ENCODE measurements at regions not wholly inside any gene's neighbourhood (a gene's known extent, or its start where the extent isn't known, plus 50 kb on each side); places are given as distances from the start of the nearest gene placed in this dataset.

GRCh38 chr5:84480873-84481637 is 96.4 kb upstream of the EDIL3 start (continued):
- TF ChIP-seq, protein P1, sequence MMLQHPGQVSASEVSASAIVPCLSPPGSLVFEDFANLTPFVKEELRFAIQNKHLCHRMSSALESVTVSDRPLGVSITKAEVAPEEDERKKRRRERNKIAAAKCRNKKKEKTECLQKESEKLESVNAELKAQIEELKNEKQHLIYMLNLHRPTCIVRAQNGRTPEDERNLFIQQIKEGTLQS (IDR thresholded peaks at IDR 0.05; ENCODE audit: borderline replicate concordance, extremely low read depth, low read depth, low read length) = no peak
- no peak for TF ChIP-seq SIN3A (IDR thresholded peaks at IDR 0.05; ENCODE audit: low read depth, low read length)
- no peak for TF ChIP-seq SUZ12 (IDR thresholded peaks at IDR 0.05; ENCODE audit: unreplicated experiment)
- no peak for TF ChIP-seq STAT1 (conservative IDR thresholded peaks at IDR 0.05)
- no peak for TF ChIP-seq CBFB (IDR thresholded peaks at IDR 0.05; ENCODE audit: low read depth)
- no peak for TF ChIP-seq BMI1 (IDR thresholded peaks at IDR 0.05; ENCODE audit: borderline replicate concordance)
- TF ChIP-seq MLLT1 (IDR thresholded peaks at IDR 0.05) = no peak

GRCh38 chr5:84478603-84479002 is 93.9 kb upstream of the EDIL3 start:
- FAIRE-seq = no peak
- SMC1A ChIA-PET (ENCODE audit: uncharacterized antibody, unreplicated experiment) = interaction anchor here (0.6 kb wide), 1 partner anchor 72 kb away, joined by 3 read pairs; no protein-coding TSS in a partner anchor

More at GRCh38 chr5:84478603-84479002, 93.9 kb upstream of the EDIL3 start:
- H3K9ac ChIP-seq (ENCODE audit: control insufficient read depth, insufficient read depth, low read length) = no peak overlapping the region
- ChIA-PET CTCF (no interaction called here), RAD21 (ENCODE audit: unreplicated experiment) (no interaction called here), POLR2A (no interaction called here)
- in situ Hi-C loops (cut with MboI) (no loop called here), intact Hi-C loops (cut with micrococcal nuclease; ENCODE audit: unreplicated experiment) (no loop called here)
- H3K9me3 ChIP-seq (replicated peaks; ENCODE audit: control insufficient read depth, insufficient read depth, low read length) = no peaks in the 10 kb centered on the region
- H3K4me1 ChIP-seq (ENCODE audit: control insufficient read depth, insufficient read depth, low read length) = no peaks in the 10 kb centered on the region
- H3K36me3 ChIP-seq (ENCODE audit: control insufficient read depth in 2 of 2, insufficient read depth in 2 of 2, low read length in 1 of 2) = no peaks in the 10 kb centered on the region
- DNase-seq (ENCODE audit: low read depth, low spot score) = no peak
- TF ChIP-seq HCFC1 (IDR thresholded peaks at IDR 0.05; ENCODE audit: low read length) (no peak), PBX3 (IDR thresholded peaks at IDR 0.05; ENCODE audit: insufficient replicate concordance, low read depth, low read length) (no peak), ZSCAN29 (IDR thresholded peaks at IDR 0.05) (no peak), SP1 (IDR thresholded peaks at IDR 0.05; ENCODE audit: low read depth, low read length) (no peak), FOXK2 (IDR thresholded peaks at IDR 0.05) (no peak), POLR2AphosphoS5 (IDR thresholded peaks at IDR 0.05; ENCODE audit: low read length) (no peak), YY1 (IDR thresholded peaks at IDR 0.05; ENCODE audit: low read depth, low read length) (no peak), RFX5 (IDR thresholded peaks at IDR 0.05; ENCODE audit: low read depth, low read length) (no peak)
- TF ChIP-seq, protein P2, sequence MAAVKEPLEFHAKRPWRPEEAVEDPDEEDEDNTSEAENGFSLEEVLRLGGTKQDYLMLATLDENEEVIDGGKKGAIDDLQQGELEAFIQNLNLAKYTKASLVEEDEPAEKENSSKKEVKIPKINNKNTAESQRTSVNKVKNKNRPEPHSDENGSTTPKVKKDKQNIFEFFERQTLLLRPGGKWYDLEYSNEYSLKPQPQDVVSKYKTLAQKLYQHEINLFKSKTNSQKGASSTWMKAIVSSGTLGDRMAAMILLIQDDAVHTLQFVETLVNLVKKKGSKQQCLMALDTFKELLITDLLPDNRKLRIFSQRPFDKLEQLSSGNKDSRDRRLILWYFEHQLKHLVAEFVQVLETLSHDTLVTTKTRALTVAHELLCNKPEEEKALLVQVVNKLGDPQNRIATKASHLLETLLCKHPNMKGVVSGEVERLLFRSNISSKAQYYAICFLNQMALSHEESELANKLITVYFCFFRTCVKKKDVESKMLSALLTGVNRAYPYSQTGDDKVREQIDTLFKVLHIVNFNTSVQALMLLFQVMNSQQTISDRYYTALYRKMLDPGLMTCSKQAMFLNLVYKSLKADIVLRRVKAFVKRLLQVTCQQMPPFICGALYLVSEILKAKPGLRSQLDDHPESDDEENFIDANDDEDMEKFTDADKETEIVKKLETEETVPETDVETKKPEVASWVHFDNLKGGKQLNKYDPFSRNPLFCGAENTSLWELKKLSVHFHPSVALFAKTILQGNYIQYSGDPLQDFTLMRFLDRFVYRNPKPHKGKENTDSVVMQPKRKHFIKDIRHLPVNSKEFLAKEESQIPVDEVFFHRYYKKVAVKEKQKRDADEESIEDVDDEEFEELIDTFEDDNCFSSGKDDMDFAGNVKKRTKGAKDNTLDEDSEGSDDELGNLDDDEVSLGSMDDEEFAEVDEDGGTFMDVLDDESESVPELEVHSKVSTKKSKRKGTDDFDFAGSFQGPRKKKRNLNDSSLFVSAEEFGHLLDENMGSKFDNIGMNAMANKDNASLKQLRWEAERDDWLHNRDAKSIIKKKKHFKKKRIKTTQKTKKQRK (IDR thresholded peaks at IDR 0.05; ENCODE audit: low read depth, low read length) = no peak
- H2AFZ ChIP-seq (ENCODE audit: control insufficient read depth, low read depth, low read length) = no peak overlapping the region
- WGBS (ENCODE audit: insufficient coverage, insufficient replicate concordance, low lambda C conversion rate, missing lambda C conversion rate) = 5% methylated on average over 1 of the region's 1 CpG
- no peaks in the 10 kb centered on the region for H3K79me2 ChIP-seq (ENCODE audit: control insufficient read depth, insufficient read depth, low read length)
- ATAC-seq = no peak
- H4K20me1 ChIP-seq (ENCODE audit: control insufficient read depth, insufficient read depth) = no peaks in the 10 kb centered on the region
- no peaks in the 10 kb centered on the region for H3K27me3 ChIP-seq (replicated peaks in 1 of 2; ENCODE audit: control insufficient read depth in 2 of 2, insufficient read depth in 2 of 2, low read length in 1 of 2)
- BruUV-seq (replicated peaks) = no TSS peak
- no peak overlapping the region for H3K4me3 ChIP-seq
- H3K27ac ChIP-seq (ENCODE audit: control insufficient read depth, insufficient read depth) = no peak overlapping the region
- no peak overlapping the region for H3K4me2 ChIP-seq (ENCODE audit: control insufficient read depth, insufficient read depth)
